ENCODE measurements at regions not wholly inside any gene's neighbourhood (a gene's known extent, or its start where the extent isn't known, plus 50 kb on each side); places are given as distances from the start of the nearest gene placed in this dataset.

DNA sequence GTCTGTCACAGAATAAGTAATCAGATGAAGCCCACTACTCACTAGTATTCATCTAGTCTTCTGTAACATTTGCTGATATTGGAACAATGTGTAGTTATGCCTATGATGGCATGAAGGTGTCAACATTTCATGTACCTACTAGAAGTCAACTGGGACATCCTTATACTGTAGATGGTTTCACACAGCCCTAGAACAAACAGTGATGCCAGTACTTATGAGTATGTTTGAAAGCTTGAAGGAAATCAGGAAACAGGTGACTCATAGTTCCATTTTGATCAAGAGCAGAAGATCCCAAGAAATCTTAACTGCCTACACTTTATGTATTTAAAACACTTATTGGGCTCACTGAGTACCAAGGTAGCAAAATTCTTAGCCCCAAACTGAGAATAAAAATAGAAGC lies 1519.6 kb downstream of the REEP3 start:
- BruUV-seq (replicated peaks) = no TSS peak
- FAIRE-seq = no peak
- peaks cover 16% of the 10 kb centered on the region for H3K9me3 ChIP-seq (ENCODE audit: low read length)
- H3K79me2 ChIP-seq (ENCODE audit: insufficient read depth, low read length) = no peaks in the 10 kb centered on the region
- CTCF ChIA-PET (ENCODE audit: low intra/inter-chr PET ratio, low total read pairs) = no interaction called here
- no peak overlapping the region for H3K27ac ChIP-seq (ENCODE audit: extremely low read length, insufficient read depth, low read length)
- no peak overlapping the region for H3K4me2 ChIP-seq (ENCODE audit: low read depth, low read length)
- DNase-seq (ENCODE audit: low spot score) = no peak
- no peak overlapping the region for H2AFZ ChIP-seq (ENCODE audit: low read length)
- TF ChIP-seq GABPA (IDR thresholded peaks at IDR 0.05; ENCODE audit: low read depth, low read length) = no peak
- TF ChIP-seq GABPA (CRISPR knock-in tag; IDR thresholded peaks at IDR 0.05; ENCODE audit: low read depth) = no peak
- no peak for TF ChIP-seq SMAD1 (CRISPR knock-in tag; IDR thresholded peaks at IDR 0.05; ENCODE audit: borderline replicate concordance, low read depth)
- TF ChIP-seq EEA1 (CRISPR knock-in tag; IDR thresholded peaks at IDR 0.05; ENCODE audit: borderline replicate concordance) = no peak
- in situ Hi-C loops (cut with HindIII; ENCODE audit: extremely low pct_ligation_motif_present, low pct_unique_long_range_greater_than_20kb) = no loop called here
- intact Hi-C loops (cut with micrococcal nuclease; ENCODE audit: unreplicated experiment) = no loop called here
- H3K4me3 ChIP-seq (replicated peaks in 1 of 3; ENCODE audit: insufficient read depth in 1 of 3, low read depth in 2 of 3, low read length in 3 of 3) = no peak overlapping the region
- no peaks in the 10 kb centered on the region for H3K27me3 ChIP-seq (ENCODE audit: control insufficient read depth in 1 of 2, insufficient read depth in 2 of 2, low read length in 2 of 2)
- H3K36me3 ChIP-seq (replicated peaks in 1 of 2; ENCODE audit: control insufficient read depth in 1 of 2, insufficient read depth in 2 of 2, low read length in 2 of 2) = no peaks in the 10 kb centered on the region
- POLR2A ChIA-PET = no interaction called here
- no peaks in the 10 kb centered on the region for H3K4me1 ChIP-seq (ENCODE audit: insufficient read depth, low read length)
- ATAC-seq = no peak
- H4K20me1 ChIP-seq (ENCODE audit: insufficient read depth, low read length) = no peaks in the 10 kb centered on the region
- H3K9ac ChIP-seq (ENCODE audit: insufficient read depth, low read depth, low read length) = no peak overlapping the region

DNA sequence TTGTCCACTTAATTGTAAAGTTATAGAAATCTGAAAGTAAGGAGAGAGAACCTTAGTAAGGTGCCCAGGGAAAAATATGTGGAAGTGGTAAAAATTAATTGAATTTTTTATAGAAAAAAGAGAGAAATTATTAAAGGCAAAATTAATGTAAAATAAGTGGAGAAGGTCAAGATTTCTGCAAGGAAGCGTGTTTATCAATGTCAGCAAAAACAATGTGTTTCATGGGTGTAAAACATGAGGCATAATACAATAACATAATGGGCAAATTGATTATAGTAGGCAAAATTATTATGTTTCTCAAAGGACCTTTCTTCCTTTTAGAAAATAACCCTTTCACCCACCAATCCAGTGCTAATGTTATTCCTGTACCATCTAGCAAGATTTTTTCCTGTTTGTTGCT lies 1520.1 kb downstream of the REEP3 start:
- intact Hi-C loops (cut with micrococcal nuclease; ENCODE audit: unreplicated experiment) = no loop called here
- H2AFZ ChIP-seq (ENCODE audit: low read length) = no peak overlapping the region
- FAIRE-seq = no peak

More for the DNA sequence above, 1520.1 kb downstream of the REEP3 start:
- BruUV-seq (replicated peaks) = no TSS peak
- Histone ChIP-seq H3K4me2 (ENCODE audit: low read depth, low read length) (no peak overlapping the region), H3K4me1 (ENCODE audit: insufficient read depth, low read length) (no peaks in the 10 kb centered on the region), H3K9ac (ENCODE audit: insufficient read depth, low read depth, low read length) (no peak overlapping the region), H4K20me1 (ENCODE audit: insufficient read depth, low read length) (no peaks in the 10 kb centered on the region), H3K79me2 (ENCODE audit: insufficient read depth, low read length) (no peaks in the 10 kb centered on the region), H3K4me3 (replicated peaks in 1 of 3; ENCODE audit: insufficient read depth in 1 of 3, low read depth in 2 of 3, low read length in 3 of 3) (no peak overlapping the region), H3K27me3 (ENCODE audit: control insufficient read depth in 1 of 2, insufficient read depth in 2 of 2, low read length in 2 of 2) (no peaks in the 10 kb centered on the region), H3K36me3 (replicated peaks in 1 of 2; ENCODE audit: control insufficient read depth in 1 of 2, insufficient read depth in 2 of 2, low read length in 2 of 2) (no peaks in the 10 kb centered on the region), H3K9me3 (ENCODE audit: low read length) (peaks cover 16% of the 10 kb centered on the region), H3K27ac (ENCODE audit: extremely low read length, insufficient read depth, low read length) (no peak overlapping the region)
- no peak for TF ChIP-seq NR2F2 (IDR thresholded peaks at IDR 0.05; ENCODE audit: borderline replicate concordance, low read depth)
- TF ChIP-seq MAFF (IDR thresholded peaks at IDR 0.05; ENCODE audit: low read depth, low read length) = peak; percentile 67
- TF ChIP-seq, protein P1, sequence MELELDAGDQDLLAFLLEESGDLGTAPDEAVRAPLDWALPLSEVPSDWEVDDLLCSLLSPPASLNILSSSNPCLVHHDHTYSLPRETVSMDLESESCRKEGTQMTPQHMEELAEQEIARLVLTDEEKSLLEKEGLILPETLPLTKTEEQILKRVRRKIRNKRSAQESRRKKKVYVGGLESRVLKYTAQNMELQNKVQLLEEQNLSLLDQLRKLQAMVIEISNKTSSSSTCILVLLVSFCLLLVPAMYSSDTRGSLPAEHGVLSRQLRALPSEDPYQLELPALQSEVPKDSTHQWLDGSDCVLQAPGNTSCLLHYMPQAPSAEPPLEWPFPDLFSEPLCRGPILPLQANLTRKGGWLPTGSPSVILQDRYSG (CRISPR knock-in tag; IDR thresholded peaks at IDR 0.05) = no peak
- TF ChIP-seq MAFK (conservative IDR thresholded peaks at IDR 0.05 in 1 of 2, IDR thresholded peaks at IDR 0.05 in 1 of 2; ENCODE audit: low read length in 2 of 2) = peak; percentile 69 to 71
- in situ Hi-C loops (cut with HindIII; ENCODE audit: extremely low pct_ligation_motif_present, low pct_unique_long_range_greater_than_20kb) = no loop called here
- 0% methylated on average over 1 of the region's 1 CpG for WGBS (ENCODE audit: low lambda C conversion rate)
- ATAC-seq = no peak
- POLR2A ChIA-PET = no interaction called here
- CTCF ChIA-PET (ENCODE audit: low intra/inter-chr PET ratio, low total read pairs) = no interaction called here
- no peak for DNase-seq (ENCODE audit: low spot score)

Data from HepG2 (cell line).